B cell (primary cell): ENCODE measurements at regions not wholly inside any gene's neighbourhood (a gene's known extent, or its start where the extent isn't known, plus 50 kb on each side); places are given as distances from the start of the nearest gene placed in this dataset.

Experiments
- ATAC-seq: fragments of 200-7000 bp; cut with Tn5 transposase; one replicate; pipeline ENCODE4 v1.10.0; 2021; ENCODE audit warnings: low read depth, mild to moderate bottlenecking, moderate number of reproducible peaks, moderate library complexity
- CTCF ChIA-PET: fragments of 350-600 bp; sonication (Branson Sonifier 250); formaldehyde crosslinking; loops from one replicate; lab custom pipeline; 2021; ENCODE audit warnings: antibody characterized with exemption, inconsistent platforms; lab: Charles Lee
- POLR2A ChIA-PET: fragments of 350-600 bp; sonication (Branson Sonifier 250); formaldehyde crosslinking; loops from one replicate; lab custom pipeline; 2021; ENCODE audit warnings: antibody characterized with exemption; lab: Charles Lee
- DNase-seq: peaks from one replicate; pipeline ENCODE4 v3.0.0; 2013
- H2AFZ ChIP-seq: 2 replicates; pipeline ENCODE4 v1.6.1; 2012; ENCODE audit warnings: mild to moderate bottlenecking, low read depth, low read length; ENCODE audit not compliant: insufficient read depth, poor library complexity, severe bottlenecking
- H3K27ac ChIP-seq, 2 donors: 1 replicate in 1 of 2; 2 replicates in 1 of 2; pipeline ENCODE4 v1.5.1; 2012 to 2013; ENCODE audit warnings: low read length in 2 of 2, mild to moderate bottlenecking in 2 of 2, moderate library complexity in 1 of 2
- H3K27me3 ChIP-seq, 4 experiments: fragments of 200-600 bp in 1 of 4; sonication (generic) in 1 of 4; replicated peaks in 1 of 4; 1 replicate in 2 of 4; 2 replicates in 2 of 4; pipeline versions ENCODE4 v1.6.1 to v1.7.0; 2013 to 2016; ENCODE audit warnings: low read length in 3 of 4, mild to moderate bottlenecking in 2 of 4, mixed read lengths in 1 of 4, moderate library complexity in 1 of 4; ENCODE audit not compliant: insufficient read depth in 4 of 4, control insufficient read depth in 3 of 4; ENCODE audit errors: control extremely low read depth in 1 of 4
- H3K36me3 ChIP-seq, 2 experiments: replicated peaks in 1 of 2; 1 replicate in 1 of 2; 2 replicates in 1 of 2; pipeline versions ENCODE4 v1.6.1 to v1.7.1; 2013; ENCODE audit warnings: low read length in 1 of 2; ENCODE audit not compliant: insufficient read depth in 2 of 2, control insufficient read depth in 1 of 2; ENCODE audit errors: control extremely low read depth in 1 of 2, extremely low read depth in 1 of 2
- H3K4me1 ChIP-seq, 2 donors: fragments of 200-600 bp in 1 of 2; sonication (generic) in 1 of 2; 1 replicate in 1 of 2; 2 replicates in 1 of 2; pipeline versions ENCODE4 v1.5.1 to v1.6.1; 2013 to 2017; ENCODE audit warnings: low read length in 2 of 2; ENCODE audit not compliant: control insufficient read depth in 2 of 2, insufficient read depth in 2 of 2
- H3K4me2 ChIP-seq: replicated peaks from 2 replicates; pipeline ENCODE3; 2012; ENCODE audit warnings: mild to moderate bottlenecking, low read depth, low read length; ENCODE audit not compliant: poor library complexity, severe bottlenecking
- H3K4me3 ChIP-seq, 5 experiments: fragments of 200-600 bp in 1 of 5; sonication (generic) in 1 of 5; 1 replicate in 3 of 5; 2 replicates in 2 of 5; pipeline versions ENCODE4 v1.5.1 to v1.7.0; 2011 to 2016; ENCODE audit warnings: low read length in 4 of 5, mild to moderate bottlenecking in 4 of 5, low read depth in 2 of 5, control low read depth in 1 of 5, moderate library complexity in 1 of 5; ENCODE audit not compliant: insufficient read depth in 1 of 5; ENCODE audit errors: control extremely low read depth in 1 of 5, extremely low read depth in 1 of 5
- H3K79me2 ChIP-seq: fragments of 200-600 bp; sonication (generic); one replicate; pipeline ENCODE4 v1.6.0; 2016; ENCODE audit warnings: low read length; ENCODE audit not compliant: control insufficient read depth, insufficient read depth
- H3K9ac ChIP-seq: fragments of 200-600 bp; sonication (generic); 2 replicates; pipeline ENCODE4 v1.6.1; 2017; ENCODE audit warnings: mild to moderate bottlenecking, low read length, moderate library complexity
- H3K9me3 ChIP-seq, 3 donors: one replicate each; pipeline versions ENCODE4 v1.6.1 to v1.7.1; 2013; ENCODE audit warnings: low read length in 2 of 3; ENCODE audit not compliant: control insufficient read depth in 2 of 3, insufficient read depth in 1 of 3; ENCODE audit errors: control extremely low read depth in 1 of 3
- H4K20me1 ChIP-seq: 2 replicates; pipeline ENCODE4 v1.6.0; 2012; ENCODE audit warnings: mild to moderate bottlenecking, low read length; ENCODE audit not compliant: insufficient read depth, control insufficient read depth, poor library complexity, severe bottlenecking
- H3K27ac Mint-ChIP-seq: one replicate; pipeline ENCODE4 v1.8.0; 2021; ENCODE audit warnings: mixed read lengths
- H3K27me3 Mint-ChIP-seq: one replicate; pipeline ENCODE4 v1.8.0; 2021; ENCODE audit warnings: mixed read lengths
- H3K4me1 Mint-ChIP-seq: one replicate; pipeline ENCODE4 v1.8.0; 2021; ENCODE audit warnings: mixed read lengths
- H3K4me3 Mint-ChIP-seq: one replicate; pipeline ENCODE4 v1.8.0; 2021; ENCODE audit warnings: mixed read lengths
- H3K9me3 Mint-ChIP-seq: one replicate; pipeline ENCODE4 v1.8.0; 2022; ENCODE audit warnings: mixed read lengths; ENCODE audit not compliant: insufficient read depth
- EZH2 ChIP-seq: IDR thresholded peaks from 2 replicates; pipeline ENCODE4 v1.6.1; 2012; ENCODE audit warnings: borderline replicate concordance, low read depth, mild to moderate bottlenecking, moderate library complexity, low read length; ENCODE audit not compliant: insufficient read depth, poor library complexity, severe bottlenecking
- WGBS: methylation state at CpG from one replicate; pipeline ENCODE4 v1.1.5; 2013; ENCODE audit warnings: missing lambda C conversion rate; ENCODE audit not compliant: insufficient coverage; 5-methylcytosine and 5-hydroxymethylcytosine counted together
- intact Hi-C: fragments of 100-400 bp; cut with micrococcal nuclease; formaldehyde crosslinking; loops from one replicate; pipeline ENCODE4 v1.10.0; 2022
- TF ChIP-seq, protein P1 (sequence below): fragments of 200-600 bp; IDR thresholded peaks from one replicate; pipeline ENCODE4 v1.8.0; 2022; ENCODE audit warnings: antibody characterized with exemption, mild to moderate bottlenecking

- no peak overlapping the region for H3K4me3 Mint-ChIP-seq
- no peak overlapping the region for H2AFZ ChIP-seq
- TF ChIP-seq, protein P1, sequence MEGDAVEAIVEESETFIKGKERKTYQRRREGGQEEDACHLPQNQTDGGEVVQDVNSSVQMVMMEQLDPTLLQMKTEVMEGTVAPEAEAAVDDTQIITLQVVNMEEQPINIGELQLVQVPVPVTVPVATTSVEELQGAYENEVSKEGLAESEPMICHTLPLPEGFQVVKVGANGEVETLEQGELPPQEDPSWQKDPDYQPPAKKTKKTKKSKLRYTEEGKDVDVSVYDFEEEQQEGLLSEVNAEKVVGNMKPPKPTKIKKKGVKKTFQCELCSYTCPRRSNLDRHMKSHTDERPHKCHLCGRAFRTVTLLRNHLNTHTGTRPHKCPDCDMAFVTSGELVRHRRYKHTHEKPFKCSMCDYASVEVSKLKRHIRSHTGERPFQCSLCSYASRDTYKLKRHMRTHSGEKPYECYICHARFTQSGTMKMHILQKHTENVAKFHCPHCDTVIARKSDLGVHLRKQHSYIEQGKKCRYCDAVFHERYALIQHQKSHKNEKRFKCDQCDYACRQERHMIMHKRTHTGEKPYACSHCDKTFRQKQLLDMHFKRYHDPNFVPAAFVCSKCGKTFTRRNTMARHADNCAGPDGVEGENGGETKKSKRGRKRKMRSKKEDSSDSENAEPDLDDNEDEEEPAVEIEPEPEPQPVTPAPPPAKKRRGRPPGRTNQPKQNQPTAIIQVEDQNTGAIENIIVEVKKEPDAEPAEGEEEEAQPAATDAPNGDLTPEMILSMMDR, result no peak
- TF ChIP-seq EZH2, result no peak
- H3K27me3 Mint-ChIP-seq, result no peaks in the 10 kb centered on the region
- H3K27ac ChIP-seq, result no peak overlapping the region
- H3K79me2 ChIP-seq, result no peaks in the 10 kb centered on the region
- 32% methylated on average over 6 of the region's 8 CpGs for WGBS
- peaks cover 0 to 7% (median 0%) of the 10 kb centered on the region in 3 donors for H3K9me3 ChIP-seq
- CTCF ChIA-PET, result no interaction called here
- H3K4me2 ChIP-seq, result no peak overlapping the region
- ATAC-seq (no peak), DNase-seq (no peak)
- no peaks in the 10 kb centered on the region for H3K9me3 Mint-ChIP-seq
- no peak overlapping the region for H3K27ac Mint-ChIP-seq
- no peak overlapping the region for H3K9ac ChIP-seq
- H3K27me3 ChIP-seq, result no peaks in the 10 kb centered on the region
- no peaks in the 10 kb centered on the region for H3K36me3 ChIP-seq
- POLR2A ChIA-PET, result no interaction called here
- no peak overlapping the region for H3K4me3 ChIP-seq
- intact Hi-C loops, result no loop called here
- H4K20me1 ChIP-seq, result no peaks in the 10 kb centered on the region
- no peaks in the 10 kb centered on the region for H3K4me1 Mint-ChIP-seq
- no peaks in the 10 kb centered on the region for H3K4me1 ChIP-seq
These were observed 1671.8 kb upstream of the DDX18 start for GRCh38 chr2:116142644-116143227.

- POLR2A ChIA-PET, result no interaction called here
- H3K4me1 Mint-ChIP-seq, result no peaks in the 10 kb centered on the region
- CTCF ChIA-PET, result no interaction called here
These were observed 1669.5 kb upstream of the DDX18 start for GRCh38 chr2:116145031-116145430.

More at GRCh38 chr2:116145031-116145430, 1669.5 kb upstream of the DDX18 start:
- Histone ChIP-seq H3K4me1 (no peaks in the 10 kb centered on the region), H3K79me2 (no peaks in the 10 kb centered on the region), H3K4me3 (no peak overlapping the region), H3K9me3 (no peaks in the 10 kb centered on the region), H3K27ac (no peak overlapping the region), H3K9ac (no peak overlapping the region), H3K36me3 (no peaks in the 10 kb centered on the region), H3K27me3 (no peaks in the 10 kb centered on the region), H2AFZ (no peak overlapping the region), H4K20me1 (no peaks in the 10 kb centered on the region), H3K4me2 (no peak overlapping the region)
- intact Hi-C loops, result no loop called here
- H3K9me3 Mint-ChIP-seq, result peaks cover 1% of the 10 kb centered on the region
- no peak overlapping the region for H3K27ac Mint-ChIP-seq
- H3K27me3 Mint-ChIP-seq, result no peaks in the 10 kb centered on the region
- no peak for TF ChIP-seq EZH2
- TF ChIP-seq, protein P1, result no peak
- no peak overlapping the region for H3K4me3 Mint-ChIP-seq
- WGBS, result 70% methylated on average over 2 of the region's 4 CpGs
- no peak for DNase-seq
- ATAC-seq, result no peak
